Liver (tissue), 3 donors: ENCODE measurements at regions not wholly inside any gene's neighbourhood (a gene's known extent, or its start where the extent isn't known, plus 50 kb on each side); places are given as distances from the start of the nearest gene placed in this dataset.

ENCODE experiments used
- ATF3 ChIP-seq: IDR thresholded peaks from 2 replicates; pipeline ENCODE4 v1.6.1; 2016; ENCODE audit warnings: antibody characterized with exemption
- CTCF ChIP-seq: fragments of 150-350 bp; IDR thresholded peaks from 2 replicates; pipeline ENCODE4 v1.5.1; 2017; ENCODE audit warnings: improper control_type of control experiment, low read depth, low read length; ENCODE audit not compliant: missing input control
- HNF4A ChIP-seq, 2 donors: conservative IDR thresholded peaks; 2 replicates each; pipeline ENCODE4 v1.6.1; 2016; ENCODE audit warnings: antibody characterized with exemption in 2 of 2, mild to moderate bottlenecking in 2 of 2
- REST ChIP-seq: IDR thresholded peaks from 2 replicates; pipeline ENCODE4 v1.6.1; 2016; ENCODE audit warnings: antibody characterized with exemption, mild to moderate bottlenecking
- TAF1 ChIP-seq: conservative IDR thresholded peaks from 2 replicates; pipeline ENCODE4 v1.6.1; 2016; ENCODE audit warnings: antibody characterized with exemption, mild to moderate bottlenecking
- donor health status: healthy.
- donor health status: healthy.

GRCh38 chr2:236988216-236988615 is 97.5 kb upstream of the COPS8 start:
- TF ChIP-seq CTCF (no peak), ATF3 (no peak), REST (no peak), HNF4A (conservative IDR thresholded peaks at IDR 0.05) (no peak), TAF1 (no peak)
